GM21367 (cell line): ENCODE measurements at regions not wholly inside any gene's neighbourhood (a gene's known extent, or its start where the extent isn't known, plus 50 kb on each side); places are given as distances from the start of the nearest gene placed in this dataset.

Source experiments
- ATAC-seq: cut with Tn5 transposase; IDR thresholded peaks from one replicate; pipeline ENCODE4 v1.9.1; 2021; ENCODE audit not compliant: unreplicated experiment

GRCh38 chr13:24075137-24075975 is 85.2 kb upstream of the SPATA13 start:
- ATAC-seq, result no peak

- ATAC-seq, result no peak
Observed at GRCh38 chr13:24076109-24076508, 84.4 kb upstream of the SPATA13 start.

GRCh38 chr13:24076636-24077035 is 83.9 kb upstream of the SPATA13 start:
- ATAC-seq, result no peak

GRCh38 chr13:24080134-24080533 is 80.4 kb upstream of the SPATA13 start:
- ATAC-seq, result no peak

GRCh38 chr13:24081387-24081786 is 79.1 kb upstream of the SPATA13 start:
- ATAC-seq, result no peak

- ATAC-seq, result no peak
Observed at GRCh38 chr13:24083141-24083540, 77.4 kb upstream of the SPATA13 start.

GRCh38 chr13:24083722-24084421 is 76.6 kb upstream of the SPATA13 start:
- ATAC-seq, result no peak

GRCh38 chr13:24085662-24086061 is 74.9 kb upstream of the SPATA13 start:
- no peak for ATAC-seq

GRCh38 chr13:24086642-24087041 is 73.9 kb upstream of the SPATA13 start:
- ATAC-seq, result no peak

- no peak for ATAC-seq
Observed at GRCh38 chr13:24087605-24088225, 72.8 kb upstream of the SPATA13 start.

GRCh38 chr13:24090049-24090448 is 70.5 kb upstream of the SPATA13 start:
- ATAC-seq, result no peak

GRCh38 chr13:24091080-24091479 is 69.4 kb upstream of the SPATA13 start:
- ATAC-seq, result no peak

GRCh38 chr13:24092108-24092507 is 68.4 kb upstream of the SPATA13 start:
- no peak for ATAC-seq

- no peak for ATAC-seq
Observed at GRCh38 chr13:24093047-24093446, 67.5 kb upstream of the SPATA13 start.

GRCh38 chr13:24096659-24097058 is 63.9 kb upstream of the SPATA13 start:
- no peak for ATAC-seq

GRCh38 chr13:24097064-24097463 is 63.5 kb upstream of the SPATA13 start:
- no peak for ATAC-seq

GRCh38 chr13:24097667-24098066 is 62.9 kb upstream of the SPATA13 start:
- ATAC-seq, result no peak

GRCh38 chr13:24099490-24099889 is 61.0 kb upstream of the SPATA13 start:
- no peak for ATAC-seq

- ATAC-seq, result no peak
Observed at GRCh38 chr13:24100188-24100587, 60.3 kb upstream of the SPATA13 start.

- no peak for ATAC-seq
Observed at GRCh38 chr13:24103782-24104372, 56.6 kb upstream of the SPATA13 start.

- ATAC-seq, result no peak
Observed at GRCh38 chr13:24104723-24105122, 55.8 kb upstream of the SPATA13 start.

GRCh38 chr13:24106429-24106828 is 54.1 kb upstream of the SPATA13 start:
- ATAC-seq, result no peak
